ENCODE measurements at regions not wholly inside any gene's neighbourhood (a gene's known extent, or its start where the extent isn't known, plus 50 kb on each side); places are given as distances from the start of the nearest gene placed in this dataset.

- DNase-seq (ENCODE audit: low read depth) = no peak
These were observed 345.2 kb upstream of the IL12A start for GRCh38 chr3:159643406-159643805.

GRCh38 chr3:159645874-159646273, 342.8 kb upstream of the IL12A start:
- DNase-seq (ENCODE audit: low read depth) = peak; percentile 48

GRCh38 chr3:159649951-159650350, 338.7 kb upstream of the IL12A start:
- DNase-seq (ENCODE audit: low read depth) = no peak

- DNase-seq (ENCODE audit: low read depth) = no peak
These were observed 337.9 kb upstream of the IL12A start for GRCh38 chr3:159650726-159651125.

- DNase-seq (ENCODE audit: low read depth) = no peak
These were observed 336.2 kb upstream of the IL12A start for GRCh38 chr3:159652452-159652851.

- DNase-seq (ENCODE audit: low read depth) = no peak
These were observed 334.2 kb upstream of the IL12A start for GRCh38 chr3:159654183-159655134.

GRCh38 chr3:159655202-159655601, 333.4 kb upstream of the IL12A start:
- no peak for DNase-seq (ENCODE audit: low read depth)

- DNase-seq (ENCODE audit: low read depth) = no peak
These were observed 331.5 kb upstream of the IL12A start for GRCh38 chr3:159657176-159657575.

GRCh38 chr3:159657629-159658028, 331.0 kb upstream of the IL12A start:
- no peak for DNase-seq (ENCODE audit: low read depth)

GRCh38 chr3:159660326-159660725, 328.3 kb upstream of the IL12A start:
- DNase-seq (ENCODE audit: low read depth) = no peak

- DNase-seq (ENCODE audit: low read depth) = no peak
These were observed 327.7 kb upstream of the IL12A start for GRCh38 chr3:159660901-159661300.

- no peak for DNase-seq (ENCODE audit: low read depth)
These were observed 326.1 kb upstream of the IL12A start for GRCh38 chr3:159662549-159662948.

GRCh38 chr3:159664006-159664405, 324.6 kb upstream of the IL12A start:
- no peak for DNase-seq (ENCODE audit: low read depth)

- no peak for DNase-seq (ENCODE audit: low read depth)
These were observed 324.0 kb upstream of the IL12A start for GRCh38 chr3:159664653-159665052.

GRCh38 chr3:159667261-159667660, 321.4 kb upstream of the IL12A start:
- no peak for DNase-seq (ENCODE audit: low read depth)

GRCh38 chr3:159668461-159668860, 320.2 kb upstream of the IL12A start:
- DNase-seq (ENCODE audit: low read depth) = no peak

GRCh38 chr3:159668990-159669476, 319.6 kb upstream of the IL12A start:
- no peak for DNase-seq (ENCODE audit: low read depth)

GRCh38 chr3:159669766-159670165, 318.9 kb upstream of the IL12A start:
- no peak for DNase-seq (ENCODE audit: low read depth)

GRCh38 chr3:159672728-159673688, 315.6 kb upstream of the IL12A start:
- no peak for DNase-seq (ENCODE audit: low read depth)

- DNase-seq (ENCODE audit: low read depth) = no peak
These were observed 314.1 kb upstream of the IL12A start for GRCh38 chr3:159674583-159674982.

GRCh38 chr3:159675285-159675684, 313.4 kb upstream of the IL12A start:
- no peak for DNase-seq (ENCODE audit: low read depth)

GRCh38 chr3:159679900-159680299, 308.7 kb upstream of the IL12A start:
- DNase-seq (ENCODE audit: low read depth) = no peak

Measured in myocyte (in vitro differentiated cells).